GM21529 (cell line): ENCODE measurements at regions not wholly inside any gene's neighbourhood (a gene's known extent, or its start where the extent isn't known, plus 50 kb on each side); places are given as distances from the start of the nearest gene placed in this dataset.
"Not testable (repeated sequence)": the region's sequence is repeated elsewhere in the genome, so short reads cannot be mapped to it uniquely, and the experiment has no call there.

Source experiments
- ATAC-seq: cut with Tn5 transposase; IDR thresholded peaks from one replicate; pipeline ENCODE4 v1.9.1; 2021; ENCODE audit not compliant: unreplicated experiment

DNA sequence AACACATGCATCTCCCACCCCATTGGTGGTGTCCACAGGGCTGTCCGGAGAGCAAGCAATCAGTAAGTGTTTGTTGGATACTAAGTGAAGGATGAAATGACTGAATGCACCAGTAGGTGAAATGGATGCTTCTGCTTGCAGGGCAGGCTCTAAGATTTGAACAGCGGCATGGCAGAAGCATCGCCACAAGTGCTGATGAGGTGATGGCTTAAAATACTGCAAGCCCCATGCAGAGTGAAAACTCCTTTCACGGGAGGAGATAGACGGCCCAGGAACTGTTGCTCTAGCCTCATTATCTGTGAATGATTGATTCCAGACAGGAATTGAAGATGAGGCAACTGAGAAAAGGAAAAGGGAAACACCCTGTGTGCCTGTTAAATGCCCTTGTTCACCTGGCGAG, 158.9 kb downstream of the LY86 start:
- ATAC-seq: no peak

DNA sequence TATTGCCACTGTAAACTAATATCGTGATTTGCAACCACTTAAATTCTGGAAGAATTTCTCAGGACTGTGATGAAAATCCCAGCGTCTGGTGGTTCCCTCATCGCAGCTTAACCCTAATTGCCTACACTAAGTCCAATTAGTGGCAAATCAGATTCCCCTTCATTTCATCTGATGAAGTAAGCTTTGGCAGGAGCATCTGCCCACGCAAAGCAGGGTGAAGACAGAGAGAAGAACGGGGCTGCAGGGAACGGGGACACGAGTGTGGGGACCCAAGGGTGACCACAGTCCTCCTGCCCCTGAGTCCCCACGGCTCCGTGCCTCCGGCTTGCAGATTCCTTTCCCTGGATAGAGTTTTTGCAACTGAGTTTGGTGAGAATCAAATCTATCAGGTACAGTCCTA, 159.5 kb downstream of the LY86 start:
- ATAC-seq: no peak

DNA sequence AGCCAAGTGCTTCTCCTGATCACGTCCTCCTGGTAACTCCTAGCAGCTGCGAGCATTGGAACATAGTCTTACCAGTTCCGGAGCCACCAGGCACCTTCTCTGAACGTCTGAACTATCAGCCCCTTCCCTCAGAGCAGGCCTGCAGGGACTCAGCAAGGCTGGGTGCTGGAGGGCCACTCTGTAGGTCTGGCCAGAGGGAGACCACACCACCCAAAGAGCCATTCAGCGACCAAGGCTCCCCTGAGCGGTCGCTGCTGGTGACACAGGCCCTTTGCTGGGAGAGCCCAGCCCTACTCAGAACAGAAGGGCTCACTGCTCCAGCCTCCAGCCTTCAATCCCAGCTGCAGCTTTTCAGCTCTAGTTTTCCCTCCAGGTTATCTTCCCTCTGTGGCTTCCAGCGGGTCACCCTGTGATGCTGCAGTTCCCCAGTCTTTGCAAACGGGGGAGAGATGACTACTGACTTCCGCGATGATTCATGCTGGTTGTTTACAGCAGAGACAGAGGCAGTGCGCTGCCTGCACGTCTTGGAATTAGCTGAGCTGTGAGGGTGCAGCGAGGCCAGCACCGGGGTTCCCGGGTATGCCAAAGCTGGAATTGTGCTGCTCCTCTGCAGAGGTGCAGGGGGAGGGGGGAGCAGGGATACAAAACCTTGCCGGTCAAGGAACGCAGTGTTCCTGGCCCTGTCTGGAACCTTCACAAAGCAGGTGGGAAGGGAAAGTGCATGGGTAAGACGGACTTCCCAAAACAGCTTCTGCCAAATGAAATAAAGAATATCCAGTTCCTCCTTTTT, 161.4 kb downstream of the LY86 start:
- ATAC-seq: no peak

GRCh38 chr6:6750594-6751265, 162.2 kb downstream of the LY86 start:
- ATAC-seq: no peak

GRCh38 chr6:6751266-6751596, 162.7 kb downstream of the LY86 start:
- ATAC-seq: no peak

DNA sequence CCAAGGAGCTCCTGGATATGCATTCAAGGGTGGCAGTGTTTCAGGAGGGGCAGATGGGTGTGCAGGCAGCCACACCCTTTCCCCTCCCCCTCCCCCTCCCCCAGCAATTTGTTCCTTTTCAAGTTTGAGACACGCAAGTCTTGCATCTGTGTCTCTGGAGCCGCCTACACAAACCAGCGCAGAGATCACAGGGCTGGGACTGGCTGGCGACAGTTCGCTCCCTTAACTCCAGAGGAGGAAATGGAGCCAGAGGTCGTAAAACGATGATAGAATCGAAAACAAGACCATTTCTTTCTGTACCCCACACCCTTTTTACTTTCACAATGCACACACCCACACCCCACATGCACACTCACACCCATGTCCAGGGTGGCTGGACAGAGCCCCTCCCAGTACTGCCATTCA, 163.1 kb downstream of the LY86 start:
- ATAC-seq: no peak

DNA sequence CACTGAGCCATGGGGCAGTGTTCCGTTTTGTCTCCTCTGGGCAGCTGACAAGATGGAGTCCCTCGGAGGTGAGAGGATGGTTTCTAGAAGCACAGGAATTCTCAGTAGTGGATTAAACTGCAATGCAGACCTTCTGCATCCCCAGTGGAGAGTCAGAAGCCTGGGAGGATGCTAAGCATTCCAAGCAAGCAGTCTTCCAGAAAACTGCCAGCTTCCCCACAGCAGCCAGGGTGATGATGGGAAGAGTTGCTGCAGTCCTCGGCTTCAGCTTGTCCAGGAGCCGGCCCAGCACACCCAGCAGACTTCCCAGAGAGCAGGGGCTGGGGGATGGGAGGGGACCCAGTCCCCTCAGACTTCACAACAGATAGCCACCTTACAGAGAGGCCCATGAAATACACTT, 163.6 kb downstream of the LY86 start:
- ATAC-seq: no peak

GRCh38 chr6:6753301-6753700, 164.8 kb downstream of the LY86 start:
- no peak for ATAC-seq

GRCh38 chr6:6756526-6756925, 168.0 kb downstream of the LY86 start:
- ATAC-seq: no peak

- no peak for ATAC-seq
These were observed 170.0 kb downstream of the LY86 start for GRCh38 chr6:6758546-6758914.

DNA sequence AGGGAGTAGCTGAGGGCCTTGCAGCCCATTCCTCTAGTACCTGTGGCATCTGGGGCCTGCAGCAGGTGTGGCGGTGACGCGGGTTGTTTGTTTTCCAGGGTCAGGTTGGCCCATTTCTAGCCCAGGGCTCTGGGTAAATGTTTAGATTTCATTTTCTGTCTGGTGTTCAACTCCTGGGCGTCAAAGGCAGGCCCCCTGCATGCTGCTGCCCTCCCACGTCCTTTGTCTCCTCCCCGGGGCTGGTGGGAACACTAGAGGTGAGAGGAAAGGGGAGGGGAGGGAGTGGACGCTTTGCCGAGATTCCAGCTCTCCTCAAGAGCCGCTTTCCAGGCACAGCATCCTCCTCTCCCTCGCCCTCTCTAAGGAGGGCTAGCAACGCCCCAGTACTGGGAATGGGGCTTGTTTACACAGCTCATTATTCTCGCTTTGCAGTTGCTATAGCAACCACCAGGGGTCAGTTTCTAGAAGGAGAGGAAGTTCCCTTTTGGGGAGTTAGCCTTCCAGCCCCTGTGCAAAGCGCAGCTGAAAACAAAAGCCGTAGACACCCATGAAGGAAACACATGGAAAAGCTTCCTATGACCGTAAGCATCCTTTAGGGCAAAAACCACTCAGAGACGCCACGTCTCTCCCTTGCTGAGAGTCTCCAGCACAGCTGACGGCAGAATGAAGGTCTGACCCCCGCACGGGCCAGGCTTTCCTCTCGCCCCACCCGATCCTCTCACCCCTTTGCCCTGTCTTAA, 170.6 kb downstream of the LY86 start:
- ATAC-seq: peak; percentile 84

GRCh38 chr6:6760002-6760401, 171.5 kb downstream of the LY86 start:
- ATAC-seq: no peak

- not testable (repeated sequence) for ATAC-seq
These were observed 174.0 kb downstream of the LY86 start for GRCh38 chr6:6762566-6762965.

DNA sequence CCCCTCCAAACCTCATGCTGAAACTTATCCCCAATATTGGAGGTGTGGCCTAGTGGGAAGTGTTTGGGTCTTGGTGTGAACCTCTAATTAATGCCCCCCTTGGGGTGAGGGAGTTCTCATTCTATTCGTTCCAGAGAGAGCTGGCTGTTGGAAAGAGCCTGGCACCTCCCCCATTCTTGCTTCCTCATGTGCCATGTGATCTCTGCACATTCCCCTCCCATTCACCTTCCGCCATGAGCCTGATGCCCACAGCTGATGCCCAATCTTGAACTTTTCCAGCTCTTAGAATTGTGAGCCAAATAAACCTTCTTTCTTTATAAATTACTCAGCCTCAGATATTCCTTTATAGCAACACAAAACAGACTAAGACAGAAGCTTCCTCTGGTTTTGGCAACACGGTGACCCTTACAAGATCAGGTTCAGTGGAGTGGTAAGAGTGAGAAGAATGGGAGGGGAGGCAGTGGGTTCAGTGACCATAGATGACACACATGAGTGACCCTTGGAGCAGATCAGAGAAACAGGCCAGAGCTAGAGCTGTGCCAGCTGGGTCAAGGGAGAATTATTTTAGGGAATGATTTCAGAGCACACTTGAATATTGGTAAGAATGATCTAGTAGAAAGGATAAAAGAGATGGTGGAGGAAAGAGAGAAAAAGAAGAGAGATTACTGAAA, 176.4 kb downstream of the LY86 start:
- ATAC-seq: no peak

- ATAC-seq: no peak
These were observed 177.8 kb downstream of the LY86 start for GRCh38 chr6:6766230-6766905.

DNA sequence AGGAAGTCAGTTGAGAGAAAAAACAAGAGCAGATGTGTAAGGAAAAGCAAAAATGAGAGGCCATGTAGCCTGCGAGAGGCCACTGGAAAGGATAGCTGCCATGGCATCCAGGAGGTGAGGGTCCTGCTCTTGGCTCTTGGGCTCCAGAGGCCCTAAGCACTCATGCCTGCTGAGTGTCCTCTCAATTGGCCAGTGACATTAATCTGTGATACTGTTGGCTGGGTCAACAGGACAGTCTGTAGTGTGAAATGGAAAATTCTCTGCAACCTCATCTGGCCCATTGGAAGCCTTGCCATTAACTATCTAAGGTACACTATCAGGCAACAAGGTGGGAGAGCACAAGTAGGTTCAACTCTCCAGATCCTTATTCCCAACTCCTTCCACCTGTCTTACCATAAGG, 180.9 kb downstream of the LY86 start:
- ATAC-seq: no peak

DNA sequence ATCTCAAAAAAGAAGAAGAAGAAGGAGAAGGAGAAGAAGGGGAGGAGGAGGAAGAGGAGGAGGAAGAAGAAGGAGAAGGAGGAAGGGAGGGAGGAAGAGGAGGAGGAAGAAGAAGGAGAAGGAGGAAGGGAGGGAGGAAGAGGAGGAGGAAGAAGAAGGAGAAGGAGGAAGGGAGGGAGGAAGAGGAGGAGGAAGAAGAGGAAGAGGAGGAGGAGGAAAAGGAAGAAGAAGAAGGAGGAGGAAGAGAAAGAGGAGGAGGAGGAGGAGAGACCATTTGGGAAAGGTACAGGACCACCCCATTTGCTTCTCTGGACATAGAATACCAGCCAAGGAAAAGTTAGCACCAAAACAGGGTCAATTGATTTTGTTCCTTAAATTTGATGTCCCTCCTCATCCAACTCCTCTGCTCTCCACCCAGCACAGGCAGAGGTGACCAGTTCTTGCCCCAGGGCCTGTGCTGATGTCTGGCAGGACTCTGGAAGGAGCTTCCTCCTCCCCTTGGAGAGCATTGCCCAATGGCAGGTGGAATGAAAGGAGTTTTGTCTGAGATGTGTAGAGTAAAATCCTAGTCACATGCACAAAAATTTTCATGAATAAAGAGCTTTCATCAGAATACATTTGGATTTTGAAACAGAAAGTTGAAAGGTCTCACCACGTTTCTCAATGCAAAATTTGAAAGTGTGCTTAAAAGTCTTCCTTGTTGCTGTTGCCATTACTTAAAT, 182.9 kb downstream of the LY86 start:
- ATAC-seq: no peak

GRCh38 chr6:6771964-6772363, 183.4 kb downstream of the LY86 start:
- ATAC-seq: no peak

- no peak for ATAC-seq
These were observed 184.2 kb downstream of the LY86 start for GRCh38 chr6:6772751-6773150.

DNA sequence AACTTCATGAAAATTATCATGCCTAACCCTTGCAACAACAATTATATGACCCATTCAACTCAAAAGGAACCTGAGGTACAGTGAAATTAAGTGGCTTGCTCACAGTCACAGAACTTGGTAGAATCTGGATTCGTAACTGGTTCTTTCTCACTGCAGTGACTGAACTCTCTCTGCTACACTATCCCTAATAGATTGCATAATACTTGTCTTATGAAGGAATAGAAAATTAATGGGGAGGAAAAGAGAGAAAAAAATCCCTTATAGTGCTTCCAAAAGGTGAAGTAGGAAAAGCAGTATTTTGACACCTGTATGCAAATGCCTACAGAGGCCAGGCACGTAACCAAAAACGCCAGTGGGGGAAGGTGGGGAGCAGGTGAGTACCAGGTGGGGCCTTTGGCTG, 186.6 kb downstream of the LY86 start:
- ATAC-seq: no peak
